Liver (tissue), 8 donors: ENCODE measurements at regions not wholly inside any gene's neighbourhood (a gene's known extent, or its start where the extent isn't known, plus 50 kb on each side); places are given as distances from the start of the nearest gene placed in this dataset.

ENCODE experiments used
- DNase-seq: peaks from one replicate; pipeline ENCODE4 v3.0.0-alpha.2; 2017; ENCODE audit warnings: low spot score
- H3K27ac ChIP-seq, 2 donors: one replicate each; pipeline ENCODE4 v1.7.0; 2013; ENCODE audit warnings: inconsistent platforms in 2 of 2, low read length in 2 of 2, control low read depth in 1 of 2, low read depth in 1 of 2, mild to moderate bottlenecking in 1 of 2
- H3K27me3 ChIP-seq, 4 donors: one replicate each; pipeline versions ENCODE4 v1.6.1 to v1.7.0; 2013; ENCODE audit warnings: low read length in 3 of 4, inconsistent platforms in 1 of 4, mild to moderate bottlenecking in 1 of 4, moderate library complexity in 1 of 4; ENCODE audit not compliant: control insufficient read depth in 4 of 4, insufficient read depth in 4 of 4
- H3K36me3 ChIP-seq, 4 donors: one replicate each; pipeline versions ENCODE4 v1.6.1 to v1.7.0; 2013; ENCODE audit warnings: low read length in 3 of 4, mild to moderate bottlenecking in 3 of 4, low read depth in 1 of 4, moderate library complexity in 1 of 4; ENCODE audit not compliant: control insufficient read depth in 4 of 4, insufficient read depth in 3 of 4
- H3K4me1 ChIP-seq, 4 donors: one replicate each; pipeline versions ENCODE4 v1.6.1 to v1.7.0; 2013; ENCODE audit warnings: low read length in 3 of 4, mild to moderate bottlenecking in 3 of 4, moderate library complexity in 1 of 4; ENCODE audit not compliant: control insufficient read depth in 4 of 4, insufficient read depth in 4 of 4
- H3K4me3 ChIP-seq, 3 donors: one replicate each; pipeline versions ENCODE4 v1.6.1 to v1.7.0; 2013; ENCODE audit warnings: low read length in 3 of 3, control low read depth in 1 of 3, low read depth in 1 of 3, mild to moderate bottlenecking in 1 of 3
- H3K9ac ChIP-seq, 2 donors: one replicate each; pipeline ENCODE4 v1.7.0; 2013; ENCODE audit warnings: low read length in 2 of 2, mild to moderate bottlenecking in 2 of 2, moderate library complexity in 2 of 2, control low read depth in 1 of 2, low read depth in 1 of 2
- H3K9me3 ChIP-seq, 4 donors: one replicate each; pipeline versions ENCODE4 v1.6.1 to v1.7.0; 2013; ENCODE audit warnings: low read length in 3 of 4; ENCODE audit not compliant: control insufficient read depth in 4 of 4
- CTCF ChIP-seq: fragments of 150-350 bp; IDR thresholded peaks from 2 replicates; pipeline ENCODE4 v1.5.1; 2017; ENCODE audit warnings: improper control_type of control experiment, low read depth, low read length; ENCODE audit not compliant: missing input control
- EGR1 ChIP-seq, 2 donors: IDR thresholded peaks; 2 replicates each; pipeline ENCODE4 v1.6.1; 2016 to 2018; ENCODE audit warnings: antibody characterized with exemption in 2 of 2, low read depth in 2 of 2
- FOXA2 ChIP-seq: IDR thresholded peaks from 2 replicates; pipeline ENCODE4 v1.6.1; 2016; ENCODE audit warnings: antibody characterized with exemption
- HNF4A ChIP-seq, 2 donors: conservative IDR thresholded peaks; 2 replicates each; pipeline ENCODE4 v1.6.1; 2016; ENCODE audit warnings: antibody characterized with exemption in 2 of 2, mild to moderate bottlenecking in 2 of 2
- HNF4G ChIP-seq: IDR thresholded peaks from 2 replicates; pipeline ENCODE4 v1.6.1; 2016; ENCODE audit warnings: antibody characterized with exemption
- JUND ChIP-seq, 2 donors: IDR thresholded peaks; 2 replicates each; pipeline ENCODE4 v1.6.1; 2016; ENCODE audit warnings: antibody characterized with exemption in 2 of 2
- MAX ChIP-seq: IDR thresholded peaks from 2 replicates; pipeline ENCODE4 v1.6.1; 2016; ENCODE audit warnings: antibody characterized with exemption
- NR2F2 ChIP-seq: IDR thresholded peaks from 2 replicates; pipeline ENCODE4 v1.6.1; 2016; ENCODE audit warnings: antibody characterized with exemption
- RAD21 ChIP-seq, 2 donors: IDR thresholded peaks; 2 replicates each; pipeline ENCODE4 v1.6.1; 2016; ENCODE audit warnings: antibody characterized with exemption in 2 of 2, mild to moderate bottlenecking in 2 of 2
- REST ChIP-seq: IDR thresholded peaks from 2 replicates; pipeline ENCODE4 v1.6.1; 2016; ENCODE audit warnings: antibody characterized with exemption, mild to moderate bottlenecking
- RXRA ChIP-seq, 2 donors: IDR thresholded peaks; 2 replicates each; pipeline ENCODE4 v1.6.1; 2017 to 2018; ENCODE audit warnings: antibody characterized with exemption in 2 of 2, mild to moderate bottlenecking in 1 of 2
- SP1 ChIP-seq: IDR thresholded peaks from 2 replicates; pipeline ENCODE4 v1.6.1; 2018; ENCODE audit warnings: antibody characterized with exemption, mild to moderate bottlenecking
- TAF1 ChIP-seq: conservative IDR thresholded peaks from 2 replicates; pipeline ENCODE4 v1.6.1; 2016; ENCODE audit warnings: antibody characterized with exemption, mild to moderate bottlenecking
- YY1 ChIP-seq: IDR thresholded peaks from 2 replicates; pipeline ENCODE4 v1.6.1; 2016; ENCODE audit warnings: antibody characterized with exemption, mild to moderate bottlenecking
- ZBTB33 ChIP-seq: IDR thresholded peaks from 2 replicates; pipeline ENCODE4 v1.6.1; 2016; ENCODE audit warnings: antibody characterized with exemption
- WGBS: extraction: QIAGEN DNeasy Blood & Tissue Kit; methylation state at CpG from one replicate; pipeline ENCODE4 v1.1.7; 2013; 5-methylcytosine and 5-hydroxymethylcytosine counted together
- donor health status: healthy.
- donor health status: healthy.
- donor health status: healthy.
- donor health status: healthy.
- donor health status: healthy.

GRCh38 chr2:48856144-48856543 lies 100.6 kb upstream of the LHCGR start:
- H3K27ac ChIP-seq, result no peak overlapping the region
- H3K36me3 ChIP-seq, result no peaks in the 10 kb centered on the region
- no peaks in the 10 kb centered on the region for H3K9me3 ChIP-seq
- no peak for DNase-seq
- H3K4me1 ChIP-seq, result no peaks in the 10 kb centered on the region
- no peak for TF ChIP-seq HNF4G
- no peak for TF ChIP-seq TAF1
- TF ChIP-seq JUND (IDR thresholded peaks at IDR 0.05), result no peak
- TF ChIP-seq RXRA (IDR thresholded peaks at IDR 0.05), result no peak
- TF ChIP-seq SP1, result no peak
- TF ChIP-seq HNF4A (conservative IDR thresholded peaks at IDR 0.05), result no peak
- TF ChIP-seq YY1, result no peak
- TF ChIP-seq MAX, result no peak
- TF ChIP-seq NR2F2, result no peak
- no peak for TF ChIP-seq REST
- TF ChIP-seq EGR1 (IDR thresholded peaks at IDR 0.05; ENCODE audit: low read depth in 2 of 2), result no peak
- no peak overlapping the region for H3K4me3 ChIP-seq
- no peak overlapping the region for H3K9ac ChIP-seq
- 81% methylated on average over 4 of the region's 4 CpGs for WGBS
- H3K27me3 ChIP-seq, result no peaks in the 10 kb centered on the region

- DNase-seq, result no peak
- H3K4me1 ChIP-seq, result no peaks in the 10 kb centered on the region
- no peaks in the 10 kb centered on the region for H3K27me3 ChIP-seq
- H3K9me3 ChIP-seq, result no peaks in the 10 kb centered on the region
- 81% methylated on average over 2 of the region's 2 CpGs for WGBS
- no peak overlapping the region for H3K9ac ChIP-seq
- no peak overlapping the region for H3K4me3 ChIP-seq
- no peak overlapping the region for H3K27ac ChIP-seq
- TF ChIP-seq JUND (IDR thresholded peaks at IDR 0.05) (peak; percentile 35 to 36), FOXA2 (no peak)
- H3K36me3 ChIP-seq, result no peaks in the 10 kb centered on the region
These were observed 99.6 kb upstream of the LHCGR start for GRCh38 chr2:48855142-48855541.

- Histone ChIP-seq H3K27ac (no peak overlapping the region), H3K9me3 (no peaks in the 10 kb centered on the region), H3K4me1 (no peaks in the 10 kb centered on the region), H3K27me3 (no peaks in the 10 kb centered on the region), H3K4me3 (no peak overlapping the region), H3K9ac (no peak overlapping the region), H3K36me3 (no peaks in the 10 kb centered on the region)
- 92% methylated on average over 1 of the region's 1 CpG for WGBS
- DNase-seq, result no peak
- TF ChIP-seq RXRA (IDR thresholded peaks at IDR 0.05) (no peak), RAD21 (IDR thresholded peaks at IDR 0.05) (no peak), EGR1 (IDR thresholded peaks at IDR 0.05; ENCODE audit: low read depth in 2 of 2) (no peak), FOXA2 (no peak), CTCF (no peak), MAX (no peak), REST (no peak), SP1 (no peak), ZBTB33 (no peak)
These were observed 99.2 kb upstream of the LHCGR start for GRCh38 chr2:48854681-48855080.
